Central memory CD4-positive, alpha-beta T cell (primary cell): ENCODE measurements at regions not wholly inside any gene's neighbourhood (a gene's known extent, or its start where the extent isn't known, plus 50 kb on each side); places are given as distances from the start of the nearest gene placed in this dataset.

Experiments
- DNase-seq: peaks from one replicate; pipeline ENCODE4 v3.0.0; 2022

- DNase-seq = no peak
Observed at GRCh38 chr2:145511946-145512345, 992.0 kb upstream of the ZEB2 start.

GRCh38 chr2:145503511-145503910, 983.6 kb upstream of the ZEB2 start:
- no peak for DNase-seq

- DNase-seq = no peak
Observed at GRCh38 chr2:145501920-145502319, 982.0 kb upstream of the ZEB2 start.

- DNase-seq = no peak
Observed at GRCh38 chr2:145495590-145495989, 975.7 kb upstream of the ZEB2 start.

- no peak for DNase-seq
Observed at GRCh38 chr2:145494441-145494840, 974.5 kb upstream of the ZEB2 start.

GRCh38 chr2:145488571-145488970, 968.7 kb upstream of the ZEB2 start:
- DNase-seq = no peak

- DNase-seq = no peak
Observed at GRCh38 chr2:145484448-145485097, 964.7 kb upstream of the ZEB2 start.

GRCh38 chr2:145483854-145484253, 963.9 kb upstream of the ZEB2 start:
- DNase-seq = no peak

GRCh38 chr2:145481334-145481922, 961.5 kb upstream of the ZEB2 start:
- DNase-seq = no peak

- DNase-seq = no peak
Observed at GRCh38 chr2:145464866-145465265, 944.9 kb upstream of the ZEB2 start.

- DNase-seq = no peak
Observed at GRCh38 chr2:145460112-145460511, 940.2 kb upstream of the ZEB2 start.

- DNase-seq = no peak
Observed at GRCh38 chr2:145431181-145431951, 911.4 kb upstream of the ZEB2 start.

GRCh38 chr2:145423809-145424208, 903.9 kb upstream of the ZEB2 start:
- no peak for DNase-seq

GRCh38 chr2:145422576-145422975, 902.7 kb upstream of the ZEB2 start:
- DNase-seq = no peak

GRCh38 chr2:145421841-145422240, 901.9 kb upstream of the ZEB2 start:
- DNase-seq = no peak

- DNase-seq = no peak
Observed at GRCh38 chr2:145416640-145417039, 896.7 kb upstream of the ZEB2 start.

- DNase-seq = no peak
Observed at GRCh38 chr2:145415151-145415550, 895.2 kb upstream of the ZEB2 start.

- DNase-seq = no peak
Observed at GRCh38 chr2:145413261-145414030, 893.5 kb upstream of the ZEB2 start.

- DNase-seq = no peak
Observed at GRCh38 chr2:145412155-145412554, 892.2 kb upstream of the ZEB2 start.

GRCh38 chr2:145411493-145411892, 891.6 kb upstream of the ZEB2 start:
- no peak for DNase-seq

- no peak for DNase-seq
Observed at GRCh38 chr2:145410086-145410485, 890.2 kb upstream of the ZEB2 start.

- no peak for DNase-seq
Observed at GRCh38 chr2:145408980-145409379, 889.1 kb upstream of the ZEB2 start.

- no peak for DNase-seq
Observed at GRCh38 chr2:145404690-145405089, 884.8 kb upstream of the ZEB2 start.
